ENCODE measurements at regions not wholly inside any gene's neighbourhood (a gene's known extent, or its start where the extent isn't known, plus 50 kb on each side); places are given as distances from the start of the nearest gene placed in this dataset.

DNA sequence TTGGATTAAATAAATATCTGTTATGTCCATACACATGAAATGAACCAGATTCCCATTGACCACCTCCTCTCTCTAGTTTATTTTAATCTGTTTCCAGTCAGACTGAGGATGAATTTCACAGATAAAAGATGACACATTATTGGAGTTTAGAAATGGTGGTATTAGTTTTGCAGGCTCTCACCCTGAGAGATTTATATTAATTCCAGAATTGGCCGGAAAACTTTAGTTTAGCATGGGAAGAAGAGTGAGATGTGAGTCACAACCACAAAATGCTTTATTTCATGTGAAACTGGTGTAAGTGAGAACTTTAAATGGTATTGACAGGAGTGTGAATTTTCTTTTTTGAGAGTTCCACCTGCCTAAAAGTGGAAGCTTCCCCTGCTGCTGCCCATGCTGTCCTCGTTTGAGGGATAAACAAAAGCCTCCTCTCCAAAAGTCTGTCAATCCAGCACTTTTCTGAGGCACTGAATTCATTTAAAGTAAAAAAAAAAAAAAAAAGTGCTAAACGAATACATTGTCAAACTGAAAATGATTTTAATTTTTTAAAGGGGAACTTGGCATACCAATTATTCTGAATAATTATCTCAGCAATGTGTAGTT, 65.1 kb upstream of the EPHA3 start:
- Histone ChIP-seq H3K36me3 (ENCODE audit: insufficient read depth, low read length) (no peaks in the 10 kb centered on the region), H3K4me3 (no peak overlapping the region), H3K9ac (ENCODE audit: insufficient read length) (no peak overlapping the region), H3K27ac (no peak overlapping the region), H3K9me3 (ENCODE audit: low read depth, low read length) (no peaks in the 10 kb centered on the region)
- DNase-seq (ENCODE audit: low read depth, low spot score), result no peak
- no peak for TF ChIP-seq POLR2AphosphoS5 (IDR thresholded peaks at IDR 0.05; ENCODE audit: borderline replicate concordance, low read depth, low read length)

DNA sequence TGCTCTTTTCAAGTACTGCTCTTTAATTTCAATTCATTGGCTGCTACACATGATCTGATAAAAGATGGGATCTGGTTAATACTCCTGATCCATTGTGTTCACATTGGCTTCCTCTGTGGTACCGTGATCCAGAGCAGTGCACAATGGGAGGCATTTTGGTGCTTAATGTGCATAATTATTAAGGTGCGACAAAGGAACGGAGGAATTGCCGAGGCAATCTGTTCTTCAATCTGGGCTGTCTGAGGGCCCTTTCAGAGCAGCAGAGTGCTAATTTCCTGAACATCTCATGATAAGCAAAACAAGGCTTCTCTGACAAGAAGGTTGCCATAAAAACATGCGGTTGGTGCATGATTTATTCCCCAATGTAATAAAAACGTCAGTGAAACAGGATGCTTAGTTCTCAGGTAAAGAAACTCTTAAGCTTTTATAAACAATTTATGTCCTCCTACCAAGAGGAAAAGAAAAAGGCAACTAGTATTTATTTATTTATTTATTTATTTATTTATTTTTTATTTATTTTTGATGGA, 64.0 kb upstream of the EPHA3 start:
- Histone ChIP-seq H3K27ac (no peak overlapping the region), H3K9ac (ENCODE audit: insufficient read length) (no peak overlapping the region), H3K9me3 (ENCODE audit: low read depth, low read length) (no peaks in the 10 kb centered on the region), H3K4me3 (no peak overlapping the region), H3K36me3 (ENCODE audit: insufficient read depth, low read length) (no peaks in the 10 kb centered on the region)
- no peak; the same call in 1 of the 2 replicates for TF ChIP-seq POLR2AphosphoS5 (IDR thresholded peaks at IDR 0.05; ENCODE audit: borderline replicate concordance, low read depth, low read length)
- no peak for TF ChIP-seq FOXP2 (optimal IDR thresholded peaks at IDR 0.05; ENCODE audit: control extremely low read depth, extremely low read length, insufficient read depth)
- no peak for TF ChIP-seq EZH2 (IDR thresholded peaks at IDR 0.05)
- no peak for DNase-seq (ENCODE audit: low read depth, low spot score)

DNA sequence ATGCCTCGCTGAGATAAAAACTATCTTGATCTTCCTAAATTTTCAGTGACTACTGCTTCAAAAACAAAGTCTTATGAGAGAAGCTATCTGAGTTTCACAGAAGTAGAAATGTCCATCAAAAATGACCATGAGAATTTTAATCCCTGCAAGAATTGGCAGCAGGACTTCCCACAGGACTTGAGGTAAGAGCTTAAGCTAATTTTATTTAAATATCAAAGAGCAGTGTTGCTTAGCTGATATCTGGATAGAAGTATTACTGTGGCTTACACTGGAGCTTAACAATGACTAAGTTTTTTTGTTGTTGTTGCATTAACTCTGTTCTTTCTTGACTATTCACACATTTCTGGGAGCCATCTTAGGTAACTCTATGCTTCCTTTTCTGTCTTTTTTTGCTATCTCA, 60.8 kb upstream of the EPHA3 start:
- H3K9ac ChIP-seq (ENCODE audit: insufficient read length), result no peak overlapping the region
- no peak overlapping the region for H3K4me3 ChIP-seq
- TF ChIP-seq FOXP2 (optimal IDR thresholded peaks at IDR 0.05; ENCODE audit: control extremely low read depth, extremely low read length, insufficient read depth) (no peak), POLR2AphosphoS5 (IDR thresholded peaks at IDR 0.05; ENCODE audit: borderline replicate concordance, low read depth, low read length) (no peak), EZH2 (IDR thresholded peaks at IDR 0.05) (no peak)
- H3K36me3 ChIP-seq (ENCODE audit: insufficient read depth, low read length), result no peaks in the 10 kb centered on the region
- no peaks in the 10 kb centered on the region for H3K9me3 ChIP-seq (ENCODE audit: low read depth, low read length)
- no peak overlapping the region for H3K27ac ChIP-seq
- DNase-seq (ENCODE audit: low read depth, low spot score), result no peak

DNA sequence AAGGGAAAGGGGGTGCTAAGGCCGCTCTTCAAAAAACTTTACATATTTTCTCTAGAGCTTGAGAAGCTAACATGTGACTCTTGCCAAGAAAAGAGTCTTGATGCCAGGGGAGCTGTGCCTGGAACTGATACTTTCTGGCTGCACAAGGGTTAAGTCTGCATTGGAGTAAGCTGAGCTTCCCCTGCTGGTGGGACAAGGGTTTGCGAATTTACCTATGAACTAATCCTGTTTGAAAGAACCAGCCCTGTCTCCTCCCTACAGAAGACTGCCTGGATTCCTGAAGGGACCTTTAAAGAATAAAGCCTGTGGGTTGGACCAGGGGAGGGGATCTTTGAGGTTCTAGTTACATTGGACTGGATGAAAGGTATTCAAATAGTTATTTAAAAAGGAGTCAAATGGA, 58.3 kb upstream of the EPHA3 start:
- Histone ChIP-seq H3K27ac (no peak overlapping the region), H3K9me3 (ENCODE audit: low read depth, low read length) (no peaks in the 10 kb centered on the region), H3K9ac (ENCODE audit: insufficient read length) (no peak overlapping the region), H3K4me3 (no peak overlapping the region), H3K36me3 (ENCODE audit: insufficient read depth, low read length) (no peaks in the 10 kb centered on the region)
- no peak for TF ChIP-seq FOXP2 (optimal IDR thresholded peaks at IDR 0.05; ENCODE audit: control extremely low read depth, extremely low read length, insufficient read depth)
- no peak for TF ChIP-seq POLR2AphosphoS5 (IDR thresholded peaks at IDR 0.05; ENCODE audit: borderline replicate concordance, low read depth, low read length)
- TF ChIP-seq EZH2 (IDR thresholded peaks at IDR 0.05), result no peak
- DNase-seq (ENCODE audit: low read depth, low spot score), result no peak

DNA sequence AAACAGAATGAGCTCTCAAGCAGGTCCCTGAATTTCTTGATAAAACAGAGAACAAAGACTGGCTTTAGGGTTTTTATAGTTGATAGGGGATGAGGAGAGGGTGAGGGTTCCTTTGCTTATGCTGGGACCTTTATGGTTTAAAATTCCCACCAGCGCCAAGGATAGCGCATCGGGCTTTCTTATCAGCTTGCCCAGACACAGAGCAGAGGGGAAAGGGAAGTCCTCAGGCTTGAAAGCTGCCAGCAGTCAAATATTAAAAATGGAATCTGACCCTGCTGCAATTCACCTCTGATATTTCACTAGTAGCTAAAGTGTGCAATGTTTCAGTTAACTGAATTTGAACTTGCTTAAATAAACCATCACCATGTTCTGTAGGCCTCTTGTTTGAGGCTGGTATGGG, 55.0 kb upstream of the EPHA3 start:
- no peak for DNase-seq (ENCODE audit: low read depth, low spot score)
- Histone ChIP-seq H3K27ac (no peak overlapping the region), H3K4me3 (no peak overlapping the region), H3K36me3 (ENCODE audit: insufficient read depth, low read length) (no peaks in the 10 kb centered on the region), H3K9ac (ENCODE audit: insufficient read length) (no peak overlapping the region), H3K9me3 (ENCODE audit: low read depth, low read length) (no peaks in the 10 kb centered on the region)
- TF ChIP-seq FOXP2 (optimal IDR thresholded peaks at IDR 0.05; ENCODE audit: control extremely low read depth, extremely low read length, insufficient read depth) (no peak), POLR2AphosphoS5 (IDR thresholded peaks at IDR 0.05; ENCODE audit: borderline replicate concordance, low read depth, low read length) (no peak), EZH2 (IDR thresholded peaks at IDR 0.05) (no peak)

DNA sequence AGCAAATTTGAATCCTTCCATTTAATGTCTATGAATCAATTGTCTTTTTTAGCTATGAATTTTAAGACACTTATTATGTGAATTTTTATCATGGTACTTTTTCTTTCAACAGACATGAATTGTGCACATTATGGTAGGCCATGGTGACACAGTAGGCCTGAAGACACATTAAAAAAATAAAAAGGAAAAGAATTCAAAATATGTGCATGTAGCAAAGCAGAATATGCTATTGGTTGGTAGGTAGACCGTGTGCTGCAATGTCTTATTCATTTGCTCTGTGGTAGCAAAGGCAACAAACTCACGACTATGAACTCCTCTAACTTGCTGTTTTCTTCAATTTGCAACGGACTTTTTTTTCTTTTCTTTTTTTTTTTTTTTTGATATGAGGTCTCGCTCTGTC, 50.0 kb upstream of the EPHA3 start:
- Histone ChIP-seq H3K9me3 (ENCODE audit: low read depth, low read length) (no peaks in the 10 kb centered on the region), H3K4me3 (no peak overlapping the region), H3K36me3 (ENCODE audit: insufficient read depth, low read length) (no peaks in the 10 kb centered on the region), H3K9ac (ENCODE audit: insufficient read length) (no peak overlapping the region), H3K27ac (no peak overlapping the region)
- no peak for TF ChIP-seq FOXP2 (optimal IDR thresholded peaks at IDR 0.05; ENCODE audit: control extremely low read depth, extremely low read length, insufficient read depth)
- TF ChIP-seq POLR2AphosphoS5 (IDR thresholded peaks at IDR 0.05; ENCODE audit: borderline replicate concordance, low read depth, low read length), result no peak
- no peak for TF ChIP-seq EZH2 (IDR thresholded peaks at IDR 0.05)
- no peak for DNase-seq (ENCODE audit: low read depth, low spot score)

Data from SK-N-MC (cell line).